Astrocyte of the hippocampus (primary cell): ENCODE measurements at regions not wholly inside any gene's neighbourhood (a gene's known extent, or its start where the extent isn't known, plus 50 kb on each side); places are given as distances from the start of the nearest gene placed in this dataset.
"Not testable (repeated sequence)": the region's sequence is repeated elsewhere in the genome, so short reads cannot be mapped to it uniquely, and the experiment has no call there.

Experiments used
- DNase-seq: peaks from one replicate; pipeline ENCODE4 v3.0.0; 2011; ENCODE audit warnings: low read depth, low spot score

GRCh38 chr2:139424101-139424500 lies 643.9 kb upstream of the NXPH2 start:
- no peak for DNase-seq

DNA sequence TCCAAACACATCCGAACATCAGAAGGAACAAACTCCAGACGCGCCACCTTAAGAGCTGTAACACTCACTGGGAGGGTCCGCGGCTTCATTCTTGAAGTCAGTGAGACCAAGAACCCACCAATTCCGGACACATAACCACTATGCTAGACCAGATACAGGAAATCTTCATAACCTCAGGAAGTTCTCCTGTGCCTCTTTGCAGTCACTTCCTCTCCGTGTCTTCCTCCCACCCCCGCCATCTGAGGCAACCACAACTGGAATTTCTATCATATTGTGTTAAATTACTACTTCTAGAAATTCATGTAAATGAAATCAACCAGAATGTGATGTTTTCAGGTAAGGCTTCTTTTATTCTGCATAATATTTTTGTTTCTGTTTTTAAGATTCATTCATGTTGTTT lies 631.0 kb upstream of the NXPH2 start:
- no peak for DNase-seq

DNA sequence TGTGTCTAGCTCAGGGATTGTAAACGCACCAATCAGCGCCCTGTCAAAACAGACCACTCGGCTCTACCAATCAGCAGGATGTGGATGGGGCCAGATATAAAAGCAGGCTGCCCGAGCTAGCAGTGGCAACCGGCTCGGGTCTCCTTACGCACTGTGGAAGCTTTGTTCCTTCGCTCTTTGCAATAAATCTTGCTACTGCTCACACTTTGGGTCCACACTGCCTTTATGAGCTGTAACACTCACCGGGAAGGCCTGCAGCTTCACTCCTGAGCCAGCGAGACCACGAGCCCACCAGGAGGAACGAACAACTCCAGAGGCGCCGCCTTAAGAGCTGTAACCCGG lies 630.6 kb upstream of the NXPH2 start:
- DNase-seq = not testable (repeated sequence)

DNA sequence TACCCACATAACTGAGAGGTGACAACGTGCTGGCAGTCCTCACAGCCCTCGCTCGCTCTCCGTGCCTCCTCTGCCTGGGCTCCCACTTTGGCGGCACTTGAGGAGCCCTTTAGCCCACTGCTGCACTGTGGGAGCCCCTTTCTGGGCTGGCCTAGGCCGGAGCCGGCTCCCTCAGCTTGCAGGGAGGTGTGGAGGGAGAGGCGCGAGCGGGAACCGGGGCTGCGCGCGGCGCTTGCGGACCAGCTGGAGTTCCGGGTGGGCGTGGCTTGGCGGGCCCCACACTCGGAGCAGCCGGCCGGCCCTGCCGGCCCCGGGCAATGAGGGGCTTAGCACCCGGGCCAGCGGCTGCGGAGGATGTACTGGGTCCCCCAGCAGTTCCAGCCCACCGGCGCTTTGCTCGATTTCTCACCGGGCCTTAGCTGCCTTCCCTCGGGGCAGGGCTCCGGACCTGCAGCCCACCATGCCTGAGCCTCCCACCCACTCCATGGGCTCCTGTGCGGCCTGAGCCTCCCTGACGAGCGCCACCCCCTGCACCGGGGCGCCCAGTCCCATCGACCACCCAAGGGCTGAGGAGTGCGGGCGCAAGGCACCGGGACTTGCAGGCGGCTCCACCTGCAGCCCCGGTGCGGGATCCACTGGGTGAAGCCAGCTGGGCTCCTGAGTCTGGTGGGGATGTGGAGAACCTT lies 630.1 kb upstream of the NXPH2 start:
- not testable (repeated sequence) for DNase-seq

- no peak for DNase-seq
Observed at GRCh38 chr2:139409212-139409611, 629.0 kb upstream of the NXPH2 start.

DNA sequence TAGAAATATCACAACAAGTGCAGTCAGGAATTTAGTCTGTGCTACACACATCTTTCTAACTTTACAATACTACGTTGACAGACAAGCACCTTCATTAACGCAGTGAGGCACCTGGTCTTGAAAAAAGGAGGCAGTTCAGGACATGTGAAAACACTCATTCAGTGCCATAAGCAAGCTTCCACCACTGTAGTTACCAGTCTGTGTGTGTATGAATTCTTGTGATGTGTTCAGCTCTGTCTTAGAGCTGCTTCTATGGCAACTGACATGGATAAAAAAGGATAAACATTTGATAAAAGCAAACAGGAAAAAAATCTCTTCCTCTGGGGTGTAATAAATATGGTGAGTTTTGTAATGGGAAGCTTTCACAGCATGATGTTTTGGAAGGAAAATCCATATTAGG lies 623.8 kb upstream of the NXPH2 start:
- DNase-seq = no peak

DNA sequence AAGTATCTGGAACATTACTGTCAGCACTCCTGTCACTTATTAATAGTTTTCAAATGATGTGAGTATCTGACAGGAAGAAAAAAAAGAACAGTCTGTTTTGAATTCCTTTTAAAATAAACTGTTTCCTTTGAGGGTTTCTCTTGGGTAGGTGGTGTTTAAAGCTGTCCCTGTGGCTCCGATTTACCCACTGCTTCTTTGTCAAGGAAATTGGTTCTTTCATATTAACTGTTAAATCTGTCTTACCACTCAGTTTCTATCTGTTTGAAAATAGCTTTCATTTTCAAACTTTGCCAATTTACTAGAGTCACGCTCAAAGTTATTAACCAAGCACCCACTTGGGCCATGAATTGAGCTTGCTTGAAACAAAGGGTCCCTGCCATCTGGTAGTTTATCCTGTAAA lies 614.6 kb upstream of the NXPH2 start:
- no peak for DNase-seq

DNA sequence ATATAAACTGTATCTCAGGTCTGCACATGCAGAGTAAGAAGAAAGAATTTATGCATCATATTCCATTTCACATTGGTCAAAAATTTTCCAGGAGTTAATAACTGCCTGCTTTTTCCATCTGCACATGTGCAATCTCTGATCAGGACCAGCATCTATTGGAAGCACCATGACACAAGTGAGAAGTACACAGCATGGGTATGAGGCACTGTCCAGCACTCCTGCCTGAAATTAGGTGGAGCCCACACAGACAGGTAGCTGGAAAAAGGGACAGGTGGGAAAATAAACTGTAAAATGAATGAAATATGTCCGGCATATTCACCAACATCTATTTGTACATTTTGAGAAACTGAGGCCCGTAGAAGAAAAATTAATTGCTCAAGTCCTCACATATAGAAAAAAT lies 609.2 kb upstream of the NXPH2 start:
- no peak for DNase-seq

GRCh38 chr2:139386401-139386800 lies 606.2 kb upstream of the NXPH2 start:
- no peak for DNase-seq

GRCh38 chr2:139383532-139383931 lies 603.3 kb upstream of the NXPH2 start:
- no peak for DNase-seq

DNA sequence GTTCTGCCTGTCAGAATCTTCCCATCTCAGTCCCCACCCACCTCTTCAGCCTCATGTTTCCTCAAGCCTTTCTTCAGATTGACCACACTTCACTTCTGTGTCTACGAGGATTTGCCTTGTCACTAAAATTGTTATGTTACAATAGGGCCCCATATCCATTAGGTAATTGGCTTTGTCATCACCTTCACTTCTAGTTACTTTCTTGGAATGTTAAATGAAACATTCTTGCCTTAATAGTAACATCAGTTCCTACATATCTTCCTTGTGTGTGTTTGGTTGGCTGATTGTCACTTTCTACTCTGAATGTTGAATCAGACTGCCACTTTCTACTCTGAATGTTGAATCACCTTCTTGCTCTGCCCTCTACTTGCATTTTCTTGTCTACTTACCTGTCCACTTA lies 599.9 kb upstream of the NXPH2 start:
- DNase-seq = no peak

DNA sequence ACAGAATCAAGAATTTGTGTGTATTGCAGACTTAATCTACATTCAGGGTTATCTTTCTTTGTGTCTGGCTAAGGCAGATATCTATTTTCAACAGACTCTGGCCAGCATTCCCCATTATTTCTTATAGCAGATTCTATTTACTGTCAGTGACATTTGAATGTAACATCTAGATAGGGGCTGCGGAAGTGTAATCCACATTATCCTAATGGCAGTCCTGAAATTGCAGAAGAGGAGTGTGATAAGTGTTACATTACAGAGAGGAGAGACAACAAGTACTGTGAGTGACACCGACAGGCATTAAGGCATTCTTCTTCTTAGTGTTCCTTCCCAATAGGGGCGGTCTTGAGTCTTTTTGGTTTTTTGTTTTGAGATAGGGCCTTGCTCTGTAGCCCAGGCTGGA lies 598.2 kb upstream of the NXPH2 start:
- no peak for DNase-seq

DNA sequence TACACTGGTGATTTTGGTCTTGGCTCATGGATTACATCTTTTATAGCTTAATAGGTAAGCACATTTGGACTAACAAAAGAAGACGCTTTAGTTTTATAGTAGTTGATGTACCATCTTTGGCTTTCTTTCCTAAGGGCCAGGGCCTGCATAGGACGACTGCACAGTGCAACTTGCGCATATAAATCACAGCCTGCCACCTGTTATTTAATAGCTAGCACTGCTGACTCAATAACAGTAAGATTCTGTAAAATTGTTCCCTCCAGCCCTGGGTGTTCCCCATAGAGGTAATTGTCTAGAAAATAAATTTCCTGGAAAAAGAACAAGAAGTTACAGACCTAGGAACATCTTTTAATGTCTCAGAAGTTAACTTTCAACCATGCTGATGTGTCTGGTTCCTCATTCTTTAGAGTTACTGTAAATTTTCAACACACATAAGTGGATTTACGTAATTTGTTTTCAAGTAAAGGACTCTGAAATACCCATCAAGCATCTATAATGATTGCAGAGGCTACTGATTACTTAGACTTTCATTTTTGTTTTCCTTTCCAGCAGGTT lies 594.2 kb upstream of the NXPH2 start:
- no peak for DNase-seq

DNA sequence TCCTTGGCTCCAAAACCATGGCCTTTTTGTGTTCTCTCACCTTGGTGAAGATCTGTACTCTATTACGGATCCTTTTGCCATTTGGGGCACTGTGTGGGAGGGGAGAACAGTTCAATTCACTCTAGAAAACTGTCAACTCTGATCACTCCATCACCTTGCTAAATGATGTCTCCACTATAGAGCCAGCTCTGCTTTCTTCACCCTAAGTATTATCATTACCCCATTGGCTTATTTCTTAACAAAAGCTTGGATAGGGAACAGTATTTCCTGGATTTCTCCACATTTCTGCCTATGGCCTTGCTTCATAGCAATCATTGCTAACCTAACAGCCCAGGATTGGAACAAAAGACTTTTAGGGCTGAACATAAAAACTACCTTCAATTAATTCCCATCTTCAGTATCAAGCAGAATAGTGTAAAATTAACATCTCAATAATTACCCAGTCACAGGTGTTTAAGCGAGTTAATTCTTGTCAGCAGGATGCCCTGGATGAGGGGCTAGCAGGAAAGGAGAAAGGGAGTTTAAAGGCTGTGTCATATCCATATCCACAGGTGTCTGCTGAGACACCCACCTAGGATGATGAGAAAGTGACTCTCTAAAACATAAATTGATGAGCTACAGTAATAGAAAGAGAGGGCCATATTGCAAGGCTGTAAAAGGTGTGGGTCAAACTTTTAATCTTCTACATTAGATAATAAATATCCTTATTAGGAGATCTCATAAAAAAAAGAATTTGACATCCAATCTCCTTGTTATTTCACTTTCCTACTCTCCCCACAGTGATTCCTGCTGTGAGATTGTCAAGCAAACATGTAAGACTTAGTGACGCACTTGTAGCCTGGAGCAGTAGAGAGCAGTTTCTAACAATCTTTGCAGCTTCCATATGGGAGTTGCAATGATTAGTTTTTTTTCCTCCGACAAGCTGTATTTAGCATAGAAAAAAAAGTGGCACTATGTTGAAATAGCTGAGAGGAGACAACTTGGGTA lies 589.5 kb upstream of the NXPH2 start:
- DNase-seq = no peak

DNA sequence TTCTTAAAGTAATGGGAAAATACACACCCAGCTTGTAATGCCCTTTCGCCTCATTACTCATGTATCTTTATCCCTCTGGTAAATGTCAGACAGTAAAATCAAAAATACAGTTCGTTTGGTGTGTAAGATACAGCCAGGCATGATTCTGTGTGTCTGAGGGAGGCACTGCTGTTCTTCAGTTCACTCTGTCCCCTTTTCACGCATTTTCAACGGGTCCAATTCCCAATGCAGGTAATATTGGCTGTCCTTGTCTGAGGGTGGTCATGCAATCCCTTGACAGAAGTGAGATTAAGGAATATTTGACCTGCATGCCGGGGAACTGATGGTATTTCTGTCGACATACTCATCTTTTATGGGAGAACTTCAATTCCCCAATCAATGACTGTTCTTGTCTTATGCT lies 587.2 kb upstream of the NXPH2 start:
- no peak for DNase-seq

GRCh38 chr2:139366681-139367080 lies 586.5 kb upstream of the NXPH2 start:
- DNase-seq = no peak

DNA sequence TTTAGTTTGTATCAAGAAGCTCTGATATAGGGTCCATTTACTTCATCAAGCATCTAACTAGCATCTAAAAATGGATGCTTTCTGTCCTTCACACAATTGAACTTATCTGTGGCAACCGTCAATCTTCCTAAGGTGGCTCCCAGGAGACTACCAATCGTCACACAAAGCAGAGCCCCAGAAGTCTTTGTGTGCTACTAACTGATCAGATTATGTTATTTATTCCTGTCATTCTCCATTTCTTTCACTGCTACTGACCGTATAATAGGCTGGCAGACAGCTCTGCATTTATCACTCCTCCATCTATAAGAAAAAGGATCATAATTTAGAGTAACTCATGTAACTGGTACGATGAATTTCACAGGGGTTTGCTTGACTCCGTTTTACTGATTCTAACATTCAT lies 585.0 kb upstream of the NXPH2 start:
- no peak for DNase-seq

- no peak for DNase-seq
Observed at GRCh38 chr2:139360654-139361053, 580.5 kb upstream of the NXPH2 start.

DNA sequence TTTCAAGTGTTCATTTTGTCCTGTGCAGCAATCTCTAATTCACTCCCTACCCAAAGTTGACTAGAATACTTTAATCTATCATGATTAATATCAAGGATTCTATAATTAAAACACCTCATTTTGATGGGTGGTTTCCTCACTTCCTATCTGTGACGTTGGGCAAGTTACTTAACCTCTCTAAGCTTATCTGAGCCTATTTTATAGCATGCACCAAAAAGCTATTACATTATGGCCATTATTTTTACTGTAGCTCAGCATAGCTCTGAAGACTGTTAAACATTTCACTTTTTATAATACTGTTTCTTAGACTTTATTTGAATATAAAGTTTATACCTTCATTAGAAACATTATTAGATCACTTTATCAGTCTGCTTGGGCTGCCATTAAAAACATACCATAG lies 579.6 kb upstream of the NXPH2 start:
- no peak for DNase-seq

- no peak for DNase-seq
Observed at GRCh38 chr2:139357972-139358371, 577.8 kb upstream of the NXPH2 start.

GRCh38 chr2:139354518-139354917 lies 574.3 kb upstream of the NXPH2 start:
- peak; percentile 13 for DNase-seq

DNA sequence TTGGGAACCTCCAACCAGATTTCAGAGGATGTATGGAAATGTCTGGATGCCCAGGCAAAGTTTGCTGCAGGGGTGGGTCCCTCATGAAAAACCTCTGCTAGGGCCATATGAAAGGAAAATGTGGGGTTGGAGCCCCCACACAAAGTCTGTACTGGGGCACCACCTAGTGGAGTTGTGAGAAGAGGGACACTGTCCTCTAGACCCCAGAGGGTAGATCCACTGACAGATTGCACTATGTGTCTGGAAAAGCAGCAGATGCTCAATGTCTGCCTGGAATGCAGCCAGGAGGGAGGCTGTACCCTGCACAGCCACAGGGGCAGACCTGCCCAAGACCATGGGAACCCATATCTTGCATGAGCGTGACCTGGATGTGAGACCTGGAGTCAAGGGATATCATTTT lies 573.7 kb upstream of the NXPH2 start:
- DNase-seq = no peak

- DNase-seq = no peak
Observed at GRCh38 chr2:139317259-139317658, 537.1 kb upstream of the NXPH2 start.
